ENCODE measurements at regions not wholly inside any gene's neighbourhood (a gene's known extent, or its start where the extent isn't known, plus 50 kb on each side); places are given as distances from the start of the nearest gene placed in this dataset.
"Not testable (repeated sequence)": the region's sequence is repeated elsewhere in the genome, so short reads cannot be mapped to it uniquely, and the experiment has no call there.

DNA sequence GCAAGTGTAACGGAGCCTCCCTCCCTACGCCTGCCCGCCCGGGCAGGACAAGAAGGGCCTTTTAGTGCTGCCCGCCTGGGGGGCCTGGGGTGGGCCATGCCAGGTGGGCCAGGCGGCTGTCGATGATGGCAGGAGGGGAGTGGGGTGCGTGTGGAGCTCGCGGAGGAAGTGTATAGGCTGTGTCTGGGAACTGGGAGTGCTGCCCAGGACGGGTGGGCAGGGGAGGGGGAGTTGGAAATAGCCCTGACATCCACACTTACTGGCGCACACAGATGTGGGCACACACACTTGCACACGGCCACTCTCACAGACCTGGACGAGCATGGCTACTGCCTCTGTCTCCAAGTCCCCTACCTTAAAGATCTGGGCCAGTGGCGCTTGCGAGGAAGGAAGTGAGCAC is 196.0 kb downstream of the TBC1D2B start:
- not testable (repeated sequence) for H2AK5ac ChIP-seq (ENCODE audit: low read length, severe bottlenecking); H3K4me1 ChIP-seq (ENCODE audit: control insufficient read depth, insufficient read depth, low read depth, low read length); H3K9ac ChIP-seq (ENCODE audit: low read length); H4K8ac ChIP-seq (ENCODE audit: low read length); H4K91ac ChIP-seq (ENCODE audit: low read length); H3K14ac ChIP-seq (ENCODE audit: low read length in 2 of 2); H2BK120ac ChIP-seq (ENCODE audit: low read depth, low read length); H3K4ac ChIP-seq (ENCODE audit: low read depth in 1 of 2, low read length in 2 of 2); H2BK15ac ChIP-seq (ENCODE audit: low read depth, poor library complexity, severe bottlenecking); H3K79me1 ChIP-seq (replicated peaks; ENCODE audit: low read length, poor library complexity, severe bottlenecking); H3K27ac ChIP-seq (ENCODE audit: low read length, poor library complexity, severe bottlenecking); H3K27me3 ChIP-seq (ENCODE audit: control insufficient read depth in 1 of 2, insufficient read depth in 1 of 2, low read length in 2 of 2); H3K18ac ChIP-seq (ENCODE audit: low read depth in 1 of 2, low read length in 2 of 2); H3K9me3 ChIP-seq (ENCODE audit: control insufficient read depth, low read length); H2BK12ac ChIP-seq (ENCODE audit: low read length in 2 of 2); H3K4me3 ChIP-seq (ENCODE audit: insufficient read depth in 1 of 2, low read depth in 1 of 2, low read length in 2 of 2); H3K23ac ChIP-seq (ENCODE audit: low read length in 2 of 2); H2AFZ ChIP-seq (ENCODE audit: low read depth, low read length); DNase-seq; H3K4me2 ChIP-seq (ENCODE audit: low read length, poor library complexity, severe bottlenecking); H3K36me3 ChIP-seq (ENCODE audit: control insufficient read depth in 1 of 2, insufficient read depth in 2 of 2, low read depth in 1 of 2, low read length in 2 of 2); H2BK5ac ChIP-seq (ENCODE audit: low read depth, low read length, poor library complexity, severe bottlenecking)
- 90% methylated on average over 5 of the region's 16 CpGs for WGBS

DNA sequence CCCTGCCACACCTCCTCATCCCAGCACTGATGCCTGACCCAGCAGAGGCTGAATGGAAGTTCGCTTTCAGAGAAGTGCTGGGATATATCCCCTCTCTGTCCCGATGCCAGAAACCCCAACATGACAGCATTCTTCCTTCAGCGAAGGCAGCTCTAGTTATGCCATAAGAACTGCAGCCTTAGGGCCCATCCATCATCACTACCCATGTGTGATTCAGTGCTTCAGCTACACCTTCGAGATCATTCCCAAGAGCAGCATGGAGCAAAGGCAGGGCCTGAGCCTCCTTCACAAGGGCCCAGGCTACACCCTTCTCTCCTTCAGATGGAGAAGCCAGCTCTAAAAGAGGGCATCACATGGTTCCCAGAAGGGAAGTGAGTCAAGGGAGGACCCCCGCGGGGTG is 198.0 kb downstream of the TBC1D2B start:
- not testable (repeated sequence) for H2BK15ac ChIP-seq (ENCODE audit: low read depth, poor library complexity, severe bottlenecking); H4K91ac ChIP-seq (ENCODE audit: low read length); H3K27me3 ChIP-seq (ENCODE audit: control insufficient read depth in 1 of 2, insufficient read depth in 1 of 2, low read length in 2 of 2); H4K8ac ChIP-seq (ENCODE audit: low read length); H3K79me1 ChIP-seq (replicated peaks; ENCODE audit: low read length, poor library complexity, severe bottlenecking); H3K27ac ChIP-seq (ENCODE audit: low read length, poor library complexity, severe bottlenecking); H3K14ac ChIP-seq (ENCODE audit: low read length in 2 of 2); H3K23ac ChIP-seq (ENCODE audit: low read length in 2 of 2); H2BK12ac ChIP-seq (ENCODE audit: low read length in 2 of 2); H3K4me2 ChIP-seq (ENCODE audit: low read length, poor library complexity, severe bottlenecking); H3K4me1 ChIP-seq (ENCODE audit: control insufficient read depth, insufficient read depth, low read depth, low read length); H3K18ac ChIP-seq (ENCODE audit: low read depth in 1 of 2, low read length in 2 of 2); H2BK5ac ChIP-seq (ENCODE audit: low read depth, low read length, poor library complexity, severe bottlenecking); H3K9ac ChIP-seq (ENCODE audit: low read length); DNase-seq; H3K4ac ChIP-seq (ENCODE audit: low read depth in 1 of 2, low read length in 2 of 2); H2AFZ ChIP-seq (ENCODE audit: low read depth, low read length); H3K9me3 ChIP-seq (ENCODE audit: control insufficient read depth, low read length); H2BK120ac ChIP-seq (ENCODE audit: low read depth, low read length); H2AK5ac ChIP-seq (ENCODE audit: low read length, severe bottlenecking); H3K36me3 ChIP-seq (ENCODE audit: control insufficient read depth in 1 of 2, insufficient read depth in 2 of 2, low read depth in 1 of 2, low read length in 2 of 2); H3K4me3 ChIP-seq (ENCODE audit: insufficient read depth in 1 of 2, low read depth in 1 of 2, low read length in 2 of 2)
- WGBS: 73% methylated on average over 4 of the region's 6 CpGs

DNA sequence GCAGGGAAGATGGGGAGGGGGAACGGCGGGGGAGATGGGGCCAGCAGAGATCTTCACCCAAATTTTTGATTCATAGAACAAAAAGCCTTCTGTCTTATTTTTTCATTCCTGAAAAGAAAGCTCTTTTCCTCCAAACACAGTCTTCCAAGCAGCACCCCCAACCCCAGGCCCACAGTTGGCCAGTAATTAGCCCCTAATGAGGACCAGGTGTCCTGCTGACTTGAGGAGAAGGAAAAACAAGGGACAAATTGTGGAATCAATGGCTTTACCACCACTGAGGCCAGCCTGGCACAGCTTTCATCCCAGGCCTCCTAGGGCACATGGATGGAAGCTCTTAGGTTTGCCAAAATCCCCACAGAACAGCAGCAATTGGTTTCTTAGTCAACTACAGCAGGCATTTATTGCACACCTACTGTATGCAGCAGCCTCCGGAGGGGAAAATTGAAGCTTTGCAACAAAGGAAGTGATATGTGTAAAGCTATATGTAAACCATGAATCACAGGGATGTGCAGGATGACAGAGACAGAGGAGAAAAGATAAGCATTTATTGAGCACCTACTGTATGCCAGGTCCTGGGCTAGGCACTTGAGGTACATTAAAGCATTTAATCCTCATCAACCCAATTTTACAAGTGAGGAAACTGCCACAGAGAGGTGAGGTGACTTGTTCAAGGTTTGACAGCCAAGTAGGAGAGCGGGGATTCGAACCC is 199.5 kb downstream of the TBC1D2B start:
- WGBS: 87% methylated on average over 3 of the region's 5 CpGs
- H2AFZ ChIP-seq (ENCODE audit: low read depth, low read length): no peak overlapping the region
- H3K9me3 ChIP-seq (ENCODE audit: control insufficient read depth, low read length): no peaks in the 10 kb centered on the region
- H3K4me3 ChIP-seq (ENCODE audit: insufficient read depth in 1 of 2, low read depth in 1 of 2, low read length in 2 of 2): no peak overlapping the region
- no peak overlapping the region for H3K4me2 ChIP-seq (ENCODE audit: low read length, poor library complexity, severe bottlenecking)
- DNase-seq: no peak
- no peaks in the 10 kb centered on the region for H3K79me1 ChIP-seq (replicated peaks; ENCODE audit: low read length, poor library complexity, severe bottlenecking)
- no peak overlapping the region for H3K23ac ChIP-seq (ENCODE audit: low read length in 2 of 2)
- H3K18ac ChIP-seq (ENCODE audit: low read depth in 1 of 2, low read length in 2 of 2): no peak overlapping the region
- H4K91ac ChIP-seq (ENCODE audit: low read length): no peak overlapping the region
- H2BK15ac ChIP-seq (ENCODE audit: low read depth, poor library complexity, severe bottlenecking): no peak overlapping the region
- H3K27ac ChIP-seq (ENCODE audit: low read length, poor library complexity, severe bottlenecking): no peak overlapping the region
- no peaks in the 10 kb centered on the region for H3K36me3 ChIP-seq (ENCODE audit: control insufficient read depth in 1 of 2, insufficient read depth in 2 of 2, low read depth in 1 of 2, low read length in 2 of 2)
- H2BK12ac ChIP-seq (ENCODE audit: low read length in 2 of 2): no peak overlapping the region
- no peak overlapping the region for H2BK120ac ChIP-seq (ENCODE audit: low read depth, low read length)
- no peak overlapping the region for H3K14ac ChIP-seq (ENCODE audit: low read length in 2 of 2)
- H3K4ac ChIP-seq (ENCODE audit: low read depth in 1 of 2, low read length in 2 of 2): no peak overlapping the region
- H3K27me3 ChIP-seq (ENCODE audit: control insufficient read depth in 1 of 2, insufficient read depth in 1 of 2, low read length in 2 of 2): peaks cover 0 to 7% of the 10 kb centered on the region in 2 experiments
- no peak overlapping the region for H3K9ac ChIP-seq (ENCODE audit: low read length)
- H3K4me1 ChIP-seq (ENCODE audit: control insufficient read depth, insufficient read depth, low read depth, low read length): no peaks in the 10 kb centered on the region
- no peak overlapping the region for H2BK5ac ChIP-seq (ENCODE audit: low read depth, low read length, poor library complexity, severe bottlenecking)
- H4K8ac ChIP-seq (ENCODE audit: low read length): no peak overlapping the region
- H2AK5ac ChIP-seq (ENCODE audit: low read length, severe bottlenecking): no peak overlapping the region

DNA sequence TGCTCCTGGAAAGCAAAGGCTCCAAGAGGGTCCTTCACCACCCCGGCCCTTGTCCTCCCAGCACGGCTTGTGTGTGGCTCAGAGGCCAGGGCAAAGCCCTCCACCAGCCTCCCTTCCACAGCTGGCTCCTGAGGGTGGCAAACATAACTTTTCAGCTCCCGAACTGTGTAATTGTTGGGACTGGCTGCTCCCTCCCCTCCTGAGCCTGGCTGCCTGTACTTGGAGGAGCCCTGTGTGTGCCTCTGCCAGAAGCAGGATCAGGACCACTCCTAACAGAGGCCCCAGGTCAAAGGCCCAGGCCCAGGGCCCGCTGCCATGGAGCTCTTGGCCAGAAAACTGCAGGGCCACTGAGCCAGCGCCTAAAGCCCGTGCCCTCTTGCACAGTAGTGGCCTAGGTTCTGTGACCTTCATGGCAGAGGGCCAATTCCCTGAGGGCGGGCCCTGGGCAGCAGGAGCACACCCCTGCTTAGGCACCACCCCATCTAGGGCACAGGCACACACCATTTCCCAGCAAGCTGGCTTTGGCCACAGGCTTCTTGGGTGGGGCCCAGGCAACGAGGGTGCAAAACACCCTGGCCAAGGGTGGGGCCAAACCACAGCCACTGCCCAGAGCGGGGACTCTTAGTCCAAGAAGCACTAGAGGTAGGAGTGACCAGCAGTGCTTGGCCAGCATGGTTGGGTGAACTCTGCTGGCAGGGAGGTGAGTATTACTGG is 201.2 kb downstream of the TBC1D2B start:
- not testable (repeated sequence) for H3K9me3 ChIP-seq (ENCODE audit: control insufficient read depth, low read length); H3K36me3 ChIP-seq (ENCODE audit: control insufficient read depth in 1 of 2, insufficient read depth in 2 of 2, low read depth in 1 of 2, low read length in 2 of 2); H4K8ac ChIP-seq (ENCODE audit: low read length); H3K79me1 ChIP-seq (replicated peaks; ENCODE audit: low read length, poor library complexity, severe bottlenecking); H3K23ac ChIP-seq (ENCODE audit: low read length in 2 of 2); H4K91ac ChIP-seq (ENCODE audit: low read length); H3K4me3 ChIP-seq (ENCODE audit: insufficient read depth in 1 of 2, low read depth in 1 of 2, low read length in 2 of 2); H2BK15ac ChIP-seq (ENCODE audit: low read depth, poor library complexity, severe bottlenecking); H3K14ac ChIP-seq (ENCODE audit: low read length in 2 of 2); H2AK5ac ChIP-seq (ENCODE audit: low read length, severe bottlenecking); H3K27ac ChIP-seq (ENCODE audit: low read length, poor library complexity, severe bottlenecking); H3K18ac ChIP-seq (ENCODE audit: low read depth in 1 of 2, low read length in 2 of 2); H2BK12ac ChIP-seq (ENCODE audit: low read length in 2 of 2); H3K9ac ChIP-seq (ENCODE audit: low read length); H3K4ac ChIP-seq (ENCODE audit: low read depth in 1 of 2, low read length in 2 of 2); H2AFZ ChIP-seq (ENCODE audit: low read depth, low read length); DNase-seq; H3K4me2 ChIP-seq (ENCODE audit: low read length, poor library complexity, severe bottlenecking); H2BK5ac ChIP-seq (ENCODE audit: low read depth, low read length, poor library complexity, severe bottlenecking); H3K4me1 ChIP-seq (ENCODE audit: control insufficient read depth, insufficient read depth, low read depth, low read length); H3K27me3 ChIP-seq (ENCODE audit: control insufficient read depth in 1 of 2, insufficient read depth in 1 of 2, low read length in 2 of 2); H2BK120ac ChIP-seq (ENCODE audit: low read depth, low read length)
- WGBS: 48% methylated on average over 2 of the region's 9 CpGs
